OCI-LY7 (cell line): ENCODE measurements at regions not wholly inside any gene's neighbourhood (a gene's known extent, or its start where the extent isn't known, plus 50 kb on each side); places are given as distances from the start of the nearest gene placed in this dataset.

Experiments used
- CTCF ChIP-seq: fragments of 200-600 bp; sonication (generic); conservative IDR thresholded peaks from 2 replicates; pipeline ENCODE4 v1.5.1; 2014; ENCODE audit warnings: mild to moderate bottlenecking, antibody characterized with exemption, low read length, moderate library complexity, mixed read lengths
- EZH2phosphoT487 ChIP-seq: fragments of 200-600 bp; sonication (generic); IDR thresholded peaks from 2 replicates; pipeline ENCODE4 v1.6.1; 2018; ENCODE audit warnings: low read depth, borderline replicate concordance, mild to moderate bottlenecking, mixed run types, antibody characterized with exemption, low read length, moderate library complexity, mixed read lengths

- TF ChIP-seq CTCF: no peak
- no peak for TF ChIP-seq EZH2phosphoT487
Observed at GRCh38 chr1:29961293-29962059, 725.2 kb downstream of the PTPRU start.
